ENCODE measurements at regions not wholly inside any gene's neighbourhood (a gene's known extent, or its start where the extent isn't known, plus 50 kb on each side); places are given as distances from the start of the nearest gene placed in this dataset.

DNA sequence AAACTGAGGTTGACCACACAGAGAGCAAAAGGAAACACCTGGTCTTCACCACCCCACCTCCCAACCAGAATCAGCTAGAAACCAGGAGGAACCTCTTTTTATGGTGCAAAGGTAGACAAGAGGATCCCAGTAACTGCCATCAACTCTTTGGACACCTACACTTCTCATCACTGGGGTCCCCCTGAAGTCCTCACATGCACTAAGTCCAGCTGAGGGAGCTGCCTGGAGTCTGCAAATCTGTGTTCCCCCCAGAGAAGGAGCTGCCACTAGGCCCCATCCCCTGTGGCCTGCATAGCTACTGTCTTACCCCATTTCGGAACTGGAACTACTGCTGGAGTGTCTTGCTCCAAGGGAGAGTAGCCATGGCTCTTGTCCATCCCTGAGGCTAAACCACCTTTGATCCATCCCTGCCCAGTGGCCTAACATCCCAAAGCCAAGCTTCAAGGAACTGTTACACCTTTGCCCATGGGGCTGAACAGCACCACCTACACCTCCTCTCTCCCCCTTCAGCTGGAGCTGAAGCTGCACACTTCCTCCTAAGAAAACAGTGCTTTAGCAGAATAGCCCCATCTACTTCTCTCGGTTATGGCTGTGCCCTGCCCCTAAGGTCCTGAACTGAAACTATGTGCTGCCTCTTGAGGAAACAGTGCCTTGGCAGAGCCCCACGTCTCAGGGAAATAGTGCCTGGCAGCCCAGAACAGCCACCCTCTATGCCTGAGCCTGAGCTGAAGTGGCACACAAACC is 85.4 kb upstream of the CD53 start:
- no peaks in the 10 kb centered on the region for H3K79me2 ChIP-seq (replicated peaks; ENCODE audit: insufficient read depth, low read length)
- no peak overlapping the region for H2AFZ ChIP-seq (ENCODE audit: low read depth, low read length)
- no peak overlapping the region for H3K27ac ChIP-seq (ENCODE audit: low read length)
- H4K20me1 ChIP-seq (ENCODE audit: insufficient read depth): no peaks in the 10 kb centered on the region
- TF ChIP-seq, protein P1, sequence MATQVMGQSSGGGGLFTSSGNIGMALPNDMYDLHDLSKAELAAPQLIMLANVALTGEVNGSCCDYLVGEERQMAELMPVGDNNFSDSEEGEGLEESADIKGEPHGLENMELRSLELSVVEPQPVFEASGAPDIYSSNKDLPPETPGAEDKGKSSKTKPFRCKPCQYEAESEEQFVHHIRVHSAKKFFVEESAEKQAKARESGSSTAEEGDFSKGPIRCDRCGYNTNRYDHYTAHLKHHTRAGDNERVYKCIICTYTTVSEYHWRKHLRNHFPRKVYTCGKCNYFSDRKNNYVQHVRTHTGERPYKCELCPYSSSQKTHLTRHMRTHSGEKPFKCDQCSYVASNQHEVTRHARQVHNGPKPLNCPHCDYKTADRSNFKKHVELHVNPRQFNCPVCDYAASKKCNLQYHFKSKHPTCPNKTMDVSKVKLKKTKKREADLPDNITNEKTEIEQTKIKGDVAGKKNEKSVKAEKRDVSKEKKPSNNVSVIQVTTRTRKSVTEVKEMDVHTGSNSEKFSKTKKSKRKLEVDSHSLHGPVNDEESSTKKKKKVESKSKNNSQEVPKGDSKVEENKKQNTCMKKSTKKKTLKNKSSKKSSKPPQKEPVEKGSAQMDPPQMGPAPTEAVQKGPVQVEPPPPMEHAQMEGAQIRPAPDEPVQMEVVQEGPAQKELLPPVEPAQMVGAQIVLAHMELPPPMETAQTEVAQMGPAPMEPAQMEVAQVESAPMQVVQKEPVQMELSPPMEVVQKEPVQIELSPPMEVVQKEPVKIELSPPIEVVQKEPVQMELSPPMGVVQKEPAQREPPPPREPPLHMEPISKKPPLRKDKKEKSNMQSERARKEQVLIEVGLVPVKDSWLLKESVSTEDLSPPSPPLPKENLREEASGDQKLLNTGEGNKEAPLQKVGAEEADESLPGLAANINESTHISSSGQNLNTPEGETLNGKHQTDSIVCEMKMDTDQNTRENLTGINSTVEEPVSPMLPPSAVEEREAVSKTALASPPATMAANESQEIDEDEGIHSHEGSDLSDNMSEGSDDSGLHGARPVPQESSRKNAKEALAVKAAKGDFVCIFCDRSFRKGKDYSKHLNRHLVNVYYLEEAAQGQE (IDR thresholded peaks at IDR 0.05; ENCODE audit: borderline replicate concordance): no peak
- TF ChIP-seq TAF1 (IDR thresholded peaks at IDR 0.05; ENCODE audit: low read depth): no peak
- no peak for TF ChIP-seq EP300 (conservative IDR thresholded peaks at IDR 0.05; ENCODE audit: poor library complexity, severe bottlenecking)
- no peak for TF ChIP-seq MXI1 (conservative IDR thresholded peaks at IDR 0.05; ENCODE audit: poor library complexity, severe bottlenecking)
- no peak for TF ChIP-seq RAD21 (conservative IDR thresholded peaks at IDR 0.05)
- no peak for TF ChIP-seq EZH2 (IDR thresholded peaks at IDR 0.05; ENCODE audit: borderline replicate concordance, insufficient read depth, low read length, poor library complexity, severe bottlenecking)
- no peak for TF ChIP-seq POLR2AphosphoS5 (IDR thresholded peaks at IDR 0.05)
- no peak for TF ChIP-seq SMC3 (conservative IDR thresholded peaks at IDR 0.05; ENCODE audit: poor library complexity)
- TF ChIP-seq, protein P2, sequence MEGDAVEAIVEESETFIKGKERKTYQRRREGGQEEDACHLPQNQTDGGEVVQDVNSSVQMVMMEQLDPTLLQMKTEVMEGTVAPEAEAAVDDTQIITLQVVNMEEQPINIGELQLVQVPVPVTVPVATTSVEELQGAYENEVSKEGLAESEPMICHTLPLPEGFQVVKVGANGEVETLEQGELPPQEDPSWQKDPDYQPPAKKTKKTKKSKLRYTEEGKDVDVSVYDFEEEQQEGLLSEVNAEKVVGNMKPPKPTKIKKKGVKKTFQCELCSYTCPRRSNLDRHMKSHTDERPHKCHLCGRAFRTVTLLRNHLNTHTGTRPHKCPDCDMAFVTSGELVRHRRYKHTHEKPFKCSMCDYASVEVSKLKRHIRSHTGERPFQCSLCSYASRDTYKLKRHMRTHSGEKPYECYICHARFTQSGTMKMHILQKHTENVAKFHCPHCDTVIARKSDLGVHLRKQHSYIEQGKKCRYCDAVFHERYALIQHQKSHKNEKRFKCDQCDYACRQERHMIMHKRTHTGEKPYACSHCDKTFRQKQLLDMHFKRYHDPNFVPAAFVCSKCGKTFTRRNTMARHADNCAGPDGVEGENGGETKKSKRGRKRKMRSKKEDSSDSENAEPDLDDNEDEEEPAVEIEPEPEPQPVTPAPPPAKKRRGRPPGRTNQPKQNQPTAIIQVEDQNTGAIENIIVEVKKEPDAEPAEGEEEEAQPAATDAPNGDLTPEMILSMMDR (IDR thresholded peaks at IDR 0.05; ENCODE audit: poor library complexity, severe bottlenecking): no peak
- H3K36me3 ChIP-seq (ENCODE audit: insufficient read depth, low read length): no peaks in the 10 kb centered on the region
- no peaks in the 10 kb centered on the region for H3K9me2 ChIP-seq (ENCODE audit: insufficient read depth, low read length)
- H3K27me3 ChIP-seq (ENCODE audit: insufficient read depth, low read depth, low read length): no peaks in the 10 kb centered on the region
- H3K9ac ChIP-seq (ENCODE audit: low read length): no peak overlapping the region
- H3K4me2 ChIP-seq (ENCODE audit: low read length): no peak overlapping the region
- peaks cover 7% of the 10 kb centered on the region for H3K9me3 ChIP-seq (ENCODE audit: low read length)
- no peaks in the 10 kb centered on the region for H3F3A ChIP-seq (ENCODE audit: insufficient read depth, low read length, poor library complexity, severe bottlenecking)
- H3K4me3 ChIP-seq (ENCODE audit: low read length): no peak overlapping the region

DNA sequence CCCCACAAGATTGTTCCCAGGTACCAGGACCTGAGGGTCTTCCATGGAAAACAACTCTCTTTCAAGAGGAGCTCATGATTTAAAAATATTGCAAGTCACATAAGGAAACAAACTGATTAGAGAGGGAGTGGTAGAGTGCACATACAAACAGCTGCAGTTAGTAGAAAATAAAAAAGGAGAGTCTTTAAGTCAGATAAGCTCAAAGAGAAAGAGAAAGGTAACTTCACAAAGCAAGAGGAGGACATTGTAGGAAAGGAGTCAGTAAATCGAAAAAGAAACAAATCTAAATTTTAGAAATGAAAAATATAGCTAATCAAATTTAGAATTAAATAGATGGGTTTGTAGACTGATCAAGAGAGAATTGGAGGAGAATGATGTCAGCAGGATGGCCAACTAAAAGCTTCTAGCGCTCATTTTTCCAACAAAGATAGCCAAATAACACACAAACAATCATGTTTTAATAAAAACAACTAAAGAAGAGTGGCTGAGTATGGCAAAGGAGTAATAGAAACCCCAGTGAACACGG is 86.1 kb upstream of the CD53 start:
- TF ChIP-seq SMC3 (conservative IDR thresholded peaks at IDR 0.05; ENCODE audit: poor library complexity) (no peak), MXI1 (conservative IDR thresholded peaks at IDR 0.05; ENCODE audit: poor library complexity, severe bottlenecking) (no peak), RAD21 (conservative IDR thresholded peaks at IDR 0.05) (no peak), EP300 (conservative IDR thresholded peaks at IDR 0.05; ENCODE audit: poor library complexity, severe bottlenecking) (no peak), EZH2 (IDR thresholded peaks at IDR 0.05; ENCODE audit: borderline replicate concordance, insufficient read depth, low read length, poor library complexity, severe bottlenecking) (no peak), TAF1 (IDR thresholded peaks at IDR 0.05; ENCODE audit: low read depth) (no peak), POLR2AphosphoS5 (IDR thresholded peaks at IDR 0.05) (no peak)
- TF ChIP-seq, protein P2 (IDR thresholded peaks at IDR 0.05; ENCODE audit: poor library complexity, severe bottlenecking): no peak
- TF ChIP-seq, protein P1 (IDR thresholded peaks at IDR 0.05; ENCODE audit: borderline replicate concordance): no peak
- Histone ChIP-seq H3K4me3 (ENCODE audit: low read length) (no peak overlapping the region), H4K20me1 (ENCODE audit: insufficient read depth) (no peaks in the 10 kb centered on the region), H3K36me3 (ENCODE audit: insufficient read depth, low read length) (no peaks in the 10 kb centered on the region), H3K27ac (ENCODE audit: low read length) (no peak overlapping the region), H2AFZ (ENCODE audit: low read depth, low read length) (no peak overlapping the region), H3K27me3 (ENCODE audit: insufficient read depth, low read depth, low read length) (no peaks in the 10 kb centered on the region), H3K79me2 (replicated peaks; ENCODE audit: insufficient read depth, low read length) (no peaks in the 10 kb centered on the region), H3K9me2 (ENCODE audit: insufficient read depth, low read length) (no peaks in the 10 kb centered on the region), H3K9me3 (ENCODE audit: low read length) (peaks cover 7% of the 10 kb centered on the region), H3F3A (ENCODE audit: insufficient read depth, low read length, poor library complexity, severe bottlenecking) (no peaks in the 10 kb centered on the region), H3K4me2 (ENCODE audit: low read length) (no peak overlapping the region), H3K9ac (ENCODE audit: low read length) (no peak overlapping the region)
